Adrenal gland (tissue), 5 donors: ENCODE measurements at regions not wholly inside any gene's neighbourhood (a gene's known extent, or its start where the extent isn't known, plus 50 kb on each side); places are given as distances from the start of the nearest gene placed in this dataset.

ENCODE experiments used
- CTCF ChIP-seq, 6 experiments: fragments of 450-650 bp in 4 of 6; fragments of 200-600 bp in 2 of 6; sonication (generic) in 1 of 6; IDR thresholded peaks; 1 replicate in 5 of 6; 2 replicates in 1 of 6; pipeline versions ENCODE4 v1.5.1 to v1.8.0; 2016 to 2021; ENCODE audit warnings: antibody characterized with exemption in 6 of 6, mild to moderate bottlenecking in 2 of 6, moderate library complexity in 1 of 6
- POLR2A ChIP-seq, 2 donors: fragments of 450-650 bp; IDR thresholded peaks; one replicate each; pipeline ENCODE4 v1.6.1; 2017; ENCODE audit warnings: antibody characterized with exemption in 2 of 2, mild to moderate bottlenecking in 2 of 2, moderate library complexity in 1 of 2
- donor health status: DM: no; HTN: no; CAD: no.

- TF ChIP-seq POLR2A (IDR thresholded peaks at IDR 0.05), result no peak
- no peak for TF ChIP-seq CTCF (IDR thresholded peaks at IDR 0.05)
Observed at GRCh38 chr14:98924046-98924445, 348.0 kb downstream of the BCL11B start.
